ENCODE measurements at regions not wholly inside any gene's neighbourhood (a gene's known extent, or its start where the extent isn't known, plus 50 kb on each side); places are given as distances from the start of the nearest gene placed in this dataset.

DNA sequence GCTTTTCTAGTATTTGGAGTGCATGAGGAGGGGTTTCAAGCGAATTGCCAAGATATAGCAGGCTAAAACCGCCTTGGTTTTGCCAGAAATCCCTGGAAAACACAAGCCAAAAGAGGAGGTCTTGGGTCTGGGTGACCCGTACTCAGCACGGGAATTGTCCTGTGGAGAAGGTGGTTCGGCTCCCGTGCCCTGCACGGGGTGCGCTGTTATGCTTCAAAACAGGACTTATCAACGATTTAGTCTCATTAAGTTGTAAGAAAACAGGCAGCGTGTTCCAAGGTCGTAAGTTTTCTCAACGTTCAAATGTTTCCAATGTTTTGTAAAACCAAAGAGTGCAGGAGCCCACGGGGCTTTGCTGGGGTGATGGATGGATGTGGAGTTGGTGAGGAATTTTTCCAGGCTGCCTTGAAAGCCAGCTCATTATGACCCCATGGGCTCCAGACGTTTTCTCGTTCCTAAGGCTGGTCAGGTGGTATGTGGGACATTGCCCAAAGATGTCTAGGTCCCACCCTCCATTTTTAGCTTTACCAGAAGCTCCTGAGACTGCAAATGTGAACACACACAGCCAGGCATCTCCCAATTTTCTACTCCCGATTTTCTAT, 75.4 kb upstream of the CLDN14 start:
- Histone ChIP-seq H3K9me3 (ENCODE audit: control insufficient read depth, low read length) (no peaks in the 10 kb centered on the region), H3K4me3 (ENCODE audit: extremely low read depth, insufficient read depth, low read length, poor library complexity, severe bottlenecking) (no peak overlapping the region), H3K36me3 (ENCODE audit: control insufficient read depth, insufficient read depth, low read length) (no peaks in the 10 kb centered on the region), H3K27ac (ENCODE audit: low read depth, low read length, severe bottlenecking) (peak overlapping the region; percentile 36), H3K4me1 (ENCODE audit: control insufficient read depth, insufficient read depth, low read length, poor library complexity, severe bottlenecking) (peaks cover 8% of the 10 kb centered on the region)
- 91 to 97% methylated on average over 11 to 14 of the region's 16 CpGs for WGBS, 2 experiments (ENCODE audit: insufficient coverage in 2 of 2)

GRCh38 chr21:36557316-36557715, 77.4 kb upstream of the CLDN14 start:
- no CpG with 5 or more reads among the region's 3 CpGs for WGBS, 2 experiments (ENCODE audit: insufficient coverage in 2 of 2)
- Histone ChIP-seq H3K4me1 (ENCODE audit: control insufficient read depth, insufficient read depth, low read length, poor library complexity, severe bottlenecking) (no peaks in the 10 kb centered on the region), H3K36me3 (ENCODE audit: control insufficient read depth, insufficient read depth, low read length) (no peaks in the 10 kb centered on the region), H3K4me3 (ENCODE audit: extremely low read depth, insufficient read depth, low read length, poor library complexity, severe bottlenecking) (no peak overlapping the region), H3K9me3 (ENCODE audit: control insufficient read depth, low read length) (no peaks in the 10 kb centered on the region), H3K27ac (ENCODE audit: low read depth, low read length, severe bottlenecking) (no peak overlapping the region)

GRCh38 chr21:36560933-36561575, 81.1 kb upstream of the CLDN14 start:
- Histone ChIP-seq H3K4me1 (ENCODE audit: control insufficient read depth, insufficient read depth, low read length, poor library complexity, severe bottlenecking) (no peaks in the 10 kb centered on the region), H3K27ac (ENCODE audit: low read depth, low read length, severe bottlenecking) (no peak overlapping the region), H3K4me3 (ENCODE audit: extremely low read depth, insufficient read depth, low read length, poor library complexity, severe bottlenecking) (no peak overlapping the region), H3K9me3 (ENCODE audit: control insufficient read depth, low read length) (no peaks in the 10 kb centered on the region), H3K36me3 (ENCODE audit: control insufficient read depth, insufficient read depth, low read length) (no peaks in the 10 kb centered on the region)
- WGBS, 2 experiments (ENCODE audit: insufficient coverage in 2 of 2), result 84 to 97% methylated on average over 5 to 7 of the region's 7 CpGs

DNA sequence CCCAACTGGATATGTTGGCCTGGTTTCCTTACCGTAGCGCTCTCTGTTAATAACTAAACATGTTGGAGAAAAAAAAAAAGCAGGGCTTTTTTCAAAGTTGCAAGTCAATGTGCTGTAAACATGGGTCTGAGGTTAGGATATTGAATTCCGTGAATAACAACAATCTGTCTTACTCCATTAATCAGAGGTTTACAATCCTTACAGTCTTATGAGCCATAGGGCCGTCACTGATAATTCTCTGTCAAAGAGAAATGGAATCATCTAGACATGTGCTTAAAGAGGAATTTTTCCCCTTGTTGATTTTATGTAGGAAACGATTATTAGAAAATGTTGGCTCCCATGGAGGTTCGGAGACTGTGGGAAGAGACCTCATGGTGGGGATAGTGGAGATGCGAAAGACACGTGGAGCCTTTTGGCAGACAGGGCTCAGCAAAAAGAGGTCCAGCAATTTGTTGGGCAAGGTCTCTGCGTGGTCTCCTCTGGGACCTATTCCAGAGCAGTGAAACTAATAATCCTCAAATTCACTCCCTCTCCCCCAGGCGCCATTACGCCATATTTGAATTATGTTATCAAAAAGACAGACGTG, 83.5 kb upstream of the CLDN14 start:
- H3K4me1 ChIP-seq (ENCODE audit: control insufficient read depth, insufficient read depth, low read length, poor library complexity, severe bottlenecking), result no peaks in the 10 kb centered on the region
- no peak overlapping the region for H3K27ac ChIP-seq (ENCODE audit: low read depth, low read length, severe bottlenecking)
- no peaks in the 10 kb centered on the region for H3K9me3 ChIP-seq (ENCODE audit: control insufficient read depth, low read length)
- H3K4me3 ChIP-seq (ENCODE audit: extremely low read depth, insufficient read depth, low read length, poor library complexity, severe bottlenecking), result no peak overlapping the region
- 78 to 81% methylated on average over 8 to 11 of the region's 12 CpGs for WGBS, 2 experiments (ENCODE audit: insufficient coverage in 2 of 2)
- no peaks in the 10 kb centered on the region for H3K36me3 ChIP-seq (ENCODE audit: control insufficient read depth, insufficient read depth, low read length)

GRCh38 chr21:36564647-36565046, 84.7 kb upstream of the CLDN14 start:
- no peaks in the 10 kb centered on the region for H3K4me1 ChIP-seq (ENCODE audit: control insufficient read depth, insufficient read depth, low read length, poor library complexity, severe bottlenecking)
- H3K4me3 ChIP-seq (ENCODE audit: extremely low read depth, insufficient read depth, low read length, poor library complexity, severe bottlenecking), result no peak overlapping the region
- H3K9me3 ChIP-seq (ENCODE audit: control insufficient read depth, low read length), result no peaks in the 10 kb centered on the region
- no peaks in the 10 kb centered on the region for H3K36me3 ChIP-seq (ENCODE audit: control insufficient read depth, insufficient read depth, low read length)
- WGBS, 2 experiments (ENCODE audit: insufficient coverage in 2 of 2), result 0% methylated on average over 1 of the region's 1 CpG
- no peak overlapping the region for H3K27ac ChIP-seq (ENCODE audit: low read depth, low read length, severe bottlenecking)

DNA sequence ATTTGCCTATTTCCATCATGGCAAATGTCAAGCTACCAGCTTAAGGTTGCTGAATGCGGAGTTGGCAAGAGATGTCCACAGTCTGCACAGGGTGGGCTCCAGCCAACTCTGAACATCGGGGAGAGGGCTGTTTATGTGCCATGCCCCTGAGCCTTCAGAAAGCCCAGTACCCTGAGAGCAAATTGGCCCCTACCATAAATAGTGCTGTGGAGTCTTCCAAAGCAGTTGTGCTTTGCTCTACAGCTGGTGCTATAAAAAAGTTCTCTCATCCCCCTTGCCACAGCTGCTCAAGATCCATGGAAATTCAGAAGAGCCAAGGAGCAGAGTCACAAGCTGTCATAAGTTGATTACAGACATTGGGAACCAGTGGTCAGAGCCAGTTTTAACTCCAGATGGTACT, 85.6 kb upstream of the CLDN14 start:
- H3K4me1 ChIP-seq (ENCODE audit: control insufficient read depth, insufficient read depth, low read length, poor library complexity, severe bottlenecking), result no peaks in the 10 kb centered on the region
- H3K4me3 ChIP-seq (ENCODE audit: extremely low read depth, insufficient read depth, low read length, poor library complexity, severe bottlenecking), result no peak overlapping the region
- no peak overlapping the region for H3K27ac ChIP-seq (ENCODE audit: low read depth, low read length, severe bottlenecking)
- H3K36me3 ChIP-seq (ENCODE audit: control insufficient read depth, insufficient read depth, low read length), result no peaks in the 10 kb centered on the region
- 86 to 89% methylated on average over 1 to 2 of the region's 2 CpGs for WGBS, 2 experiments (ENCODE audit: insufficient coverage in 2 of 2)
- no peaks in the 10 kb centered on the region for H3K9me3 ChIP-seq (ENCODE audit: control insufficient read depth, low read length)

DNA sequence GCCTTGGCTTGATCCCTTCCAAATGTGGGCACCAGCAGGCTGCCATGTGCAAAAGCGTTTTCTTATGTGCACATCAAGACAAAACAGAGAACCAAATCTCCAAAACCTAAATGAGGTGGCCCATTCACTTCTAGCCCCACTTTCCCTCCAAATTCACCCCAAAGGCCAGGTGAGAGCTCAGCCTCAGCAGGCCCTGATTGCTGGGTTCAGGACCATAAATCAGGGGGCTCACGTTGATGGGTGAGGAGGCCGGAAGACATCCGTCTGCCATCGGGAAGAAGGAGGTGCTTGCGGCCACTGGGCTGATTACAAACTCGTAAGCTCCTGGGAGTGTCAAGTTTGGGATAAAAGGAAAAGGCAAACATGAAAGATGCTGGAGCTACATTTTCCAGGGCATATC, 86.7 kb upstream of the CLDN14 start:
- Histone ChIP-seq H3K4me1 (ENCODE audit: control insufficient read depth, insufficient read depth, low read length, poor library complexity, severe bottlenecking) (no peaks in the 10 kb centered on the region), H3K9me3 (ENCODE audit: control insufficient read depth, low read length) (no peaks in the 10 kb centered on the region), H3K4me3 (ENCODE audit: extremely low read depth, insufficient read depth, low read length, poor library complexity, severe bottlenecking) (no peak overlapping the region), H3K36me3 (ENCODE audit: control insufficient read depth, insufficient read depth, low read length) (no peaks in the 10 kb centered on the region), H3K27ac (ENCODE audit: low read depth, low read length, severe bottlenecking) (no peak overlapping the region)
- 88 to 89% methylated on average over 6 to 7 of the region's 7 CpGs for WGBS, 2 experiments (ENCODE audit: insufficient coverage in 2 of 2)

DNA sequence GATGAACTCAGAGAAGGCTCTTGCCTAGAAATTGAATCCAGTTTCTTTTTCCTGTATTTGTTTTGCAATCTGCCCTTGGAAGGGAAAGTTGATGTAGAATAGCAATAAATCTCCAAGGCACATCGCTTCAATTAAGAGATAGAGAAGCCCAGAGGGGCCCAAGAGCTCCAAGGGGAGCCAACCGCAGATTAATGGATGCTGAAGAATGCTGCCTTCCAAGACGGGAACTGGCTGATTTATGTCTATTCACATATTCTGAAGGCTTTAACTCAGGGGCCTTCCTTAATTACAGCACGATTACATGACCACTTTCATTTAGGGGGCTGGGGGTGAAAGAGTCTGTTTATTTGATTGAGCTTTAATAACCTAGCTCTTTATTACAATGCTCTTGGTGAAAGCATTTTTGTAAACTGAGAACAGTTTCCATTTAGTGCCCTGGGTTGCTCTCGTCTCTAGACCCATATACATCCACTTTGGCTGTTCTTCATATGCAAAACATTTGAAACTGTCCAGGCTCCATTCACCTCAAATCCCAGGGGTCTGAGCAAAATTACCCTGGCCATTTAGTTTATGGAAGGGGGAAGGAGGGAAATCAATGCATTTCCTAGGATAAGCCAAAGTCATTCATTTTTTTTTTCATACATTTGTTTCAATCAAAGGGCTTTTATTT, 87.4 kb upstream of the CLDN14 start:
- Histone ChIP-seq H3K36me3 (ENCODE audit: control insufficient read depth, insufficient read depth, low read length) (no peaks in the 10 kb centered on the region), H3K4me3 (ENCODE audit: extremely low read depth, insufficient read depth, low read length, poor library complexity, severe bottlenecking) (no peak overlapping the region), H3K9me3 (ENCODE audit: control insufficient read depth, low read length) (no peaks in the 10 kb centered on the region), H3K4me1 (ENCODE audit: control insufficient read depth, insufficient read depth, low read length, poor library complexity, severe bottlenecking) (no peaks in the 10 kb centered on the region), H3K27ac (ENCODE audit: low read depth, low read length, severe bottlenecking) (no peak overlapping the region)
- WGBS, 2 experiments (ENCODE audit: insufficient coverage in 2 of 2), result 80% methylated on average over 3 of the region's 5 CpGs; no CpG with 5 or more reads in 1 of the 2 experiments

DNA sequence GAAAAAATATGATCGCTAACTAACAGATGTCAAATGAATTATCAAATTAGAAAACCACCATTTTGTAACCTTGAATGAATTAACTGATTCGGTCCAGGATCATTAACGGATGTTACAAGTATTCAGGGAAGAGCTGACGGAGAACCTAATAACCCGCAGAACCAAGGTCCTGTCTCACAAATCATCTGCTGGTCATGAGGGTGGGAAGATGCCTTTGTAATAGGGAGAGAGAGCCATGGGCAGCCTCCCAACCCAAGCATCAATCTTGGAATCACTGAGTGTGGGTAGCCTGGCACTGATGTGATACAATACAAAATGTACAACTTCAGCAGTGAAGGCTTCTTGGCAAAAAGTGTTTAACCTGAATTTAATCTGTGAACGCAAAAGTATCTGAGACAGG, 89.6 kb upstream of the CLDN14 start:
- no peaks in the 10 kb centered on the region for H3K9me3 ChIP-seq (ENCODE audit: control insufficient read depth, low read length)
- no peaks in the 10 kb centered on the region for H3K4me1 ChIP-seq (ENCODE audit: control insufficient read depth, insufficient read depth, low read length, poor library complexity, severe bottlenecking)
- H3K27ac ChIP-seq (ENCODE audit: low read depth, low read length, severe bottlenecking), result no peak overlapping the region
- no peak overlapping the region for H3K4me3 ChIP-seq (ENCODE audit: extremely low read depth, insufficient read depth, low read length, poor library complexity, severe bottlenecking)
- WGBS, 2 experiments (ENCODE audit: insufficient coverage in 2 of 2), result 86 to 100% methylated on average over 3 to 6 of the region's 6 CpGs
- no peaks in the 10 kb centered on the region for H3K36me3 ChIP-seq (ENCODE audit: control insufficient read depth, insufficient read depth, low read length)

DNA sequence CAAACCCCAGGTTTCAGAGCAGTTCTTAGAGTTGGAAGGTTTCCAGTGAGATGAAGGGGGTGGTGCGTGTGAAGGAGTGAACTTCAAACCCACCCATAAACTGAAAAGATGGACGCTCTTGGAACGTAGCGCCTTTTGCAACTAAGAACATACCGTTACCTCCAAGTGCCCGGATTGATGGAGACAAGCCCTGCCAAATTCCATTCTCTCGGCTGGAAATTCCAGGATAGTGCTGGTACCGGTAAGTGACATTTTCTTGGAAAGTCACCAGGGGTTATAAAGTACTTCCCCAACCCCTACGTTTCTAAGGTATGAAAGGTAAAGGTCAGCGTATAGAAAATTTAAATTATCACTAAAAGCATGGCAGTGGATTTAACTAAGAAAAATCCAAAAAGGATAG, 91.6 kb upstream of the CLDN14 start:
- H3K27ac ChIP-seq (ENCODE audit: low read depth, low read length, severe bottlenecking), result no peak overlapping the region
- no peak overlapping the region for H3K4me3 ChIP-seq (ENCODE audit: extremely low read depth, insufficient read depth, low read length, poor library complexity, severe bottlenecking)
- H3K36me3 ChIP-seq (ENCODE audit: control insufficient read depth, insufficient read depth, low read length), result no peaks in the 10 kb centered on the region
- no peaks in the 10 kb centered on the region for H3K4me1 ChIP-seq (ENCODE audit: control insufficient read depth, insufficient read depth, low read length, poor library complexity, severe bottlenecking)
- 89 to 91% methylated on average over 5 to 6 of the region's 10 CpGs for WGBS, 2 experiments (ENCODE audit: insufficient coverage in 2 of 2)
- no peaks in the 10 kb centered on the region for H3K9me3 ChIP-seq (ENCODE audit: control insufficient read depth, low read length)

DNA sequence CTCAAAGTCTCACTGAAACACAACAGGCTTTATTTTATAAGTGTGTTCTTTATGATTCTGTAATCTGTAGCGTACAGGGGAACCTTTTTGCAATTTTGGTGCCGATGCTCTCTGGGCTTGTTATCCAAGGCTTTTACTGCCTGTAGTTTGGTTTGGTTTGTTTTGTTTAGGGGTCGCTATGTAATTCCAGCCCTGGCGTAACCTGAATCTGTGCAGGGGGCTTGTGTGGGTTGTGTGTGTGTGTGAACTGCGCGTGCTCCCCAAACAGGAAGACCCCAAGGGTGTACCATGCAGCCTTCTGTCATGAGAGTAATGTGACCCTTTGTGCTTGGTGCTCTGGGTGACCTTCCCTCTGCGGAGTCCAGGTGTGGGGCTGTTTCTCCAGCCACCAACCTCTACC, 92.1 kb upstream of the CLDN14 start:
- Histone ChIP-seq H3K9me3 (ENCODE audit: control insufficient read depth, low read length) (no peaks in the 10 kb centered on the region), H3K36me3 (ENCODE audit: control insufficient read depth, insufficient read depth, low read length) (no peaks in the 10 kb centered on the region)
- WGBS, 2 experiments (ENCODE audit: insufficient coverage in 2 of 2), result 83 to 97% methylated on average over 5 to 7 of the region's 7 CpGs

More for the DNA sequence above, 92.1 kb upstream of the CLDN14 start:
- Histone ChIP-seq H3K27ac (ENCODE audit: low read depth, low read length, severe bottlenecking) (no peak overlapping the region), H3K4me3 (ENCODE audit: extremely low read depth, insufficient read depth, low read length, poor library complexity, severe bottlenecking) (no peak overlapping the region), H3K4me1 (ENCODE audit: control insufficient read depth, insufficient read depth, low read length, poor library complexity, severe bottlenecking) (no peaks in the 10 kb centered on the region)
